ENCODE measurements at regions not wholly inside any gene's neighbourhood (a gene's known extent, or its start where the extent isn't known, plus 50 kb on each side); places are given as distances from the start of the nearest gene placed in this dataset.

- Histone ChIP-seq H3K36me3 (no peaks in the 10 kb centered on the region), H3K4me3 (no peak overlapping the region), H3K27ac (no peak overlapping the region), H3K4me1 (ENCODE audit: low read depth) (no peaks in the 10 kb centered on the region), H3K27me3 (no peaks in the 10 kb centered on the region), H3K9me3 (ENCODE audit: low read depth) (no peaks in the 10 kb centered on the region)
- no peak for TF ChIP-seq CTCF (IDR thresholded peaks at IDR 0.05; ENCODE audit: low read depth, low read length)
- DNase-seq (ENCODE audit: low read depth in 1 of 2, low spot score in 1 of 2), result no peak
Measured at GRCh38 chrX:39536211-39536610, 561.5 kb downstream of the BCOR start.

GRCh38 chrX:39541881-39542280 lies 555.9 kb downstream of the BCOR start:
- no peaks in the 10 kb centered on the region for H3K36me3 ChIP-seq
- no peak overlapping the region for H3K4me3 ChIP-seq
- H3K27me3 ChIP-seq, result no peaks in the 10 kb centered on the region
- no peaks in the 10 kb centered on the region for H3K9me3 ChIP-seq (ENCODE audit: low read depth)
- H3K27ac ChIP-seq, result no peak overlapping the region
- DNase-seq (ENCODE audit: low read depth in 1 of 2, low spot score in 1 of 2), result no peak
- no peak for TF ChIP-seq CTCF (IDR thresholded peaks at IDR 0.05; ENCODE audit: low read depth, low read length)
- H3K4me1 ChIP-seq (ENCODE audit: low read depth), result peaks cover 4% of the 10 kb centered on the region

- TF ChIP-seq CTCF (IDR thresholded peaks at IDR 0.05; ENCODE audit: low read depth, low read length), result no peak
- no peaks in the 10 kb centered on the region for H3K9me3 ChIP-seq (ENCODE audit: low read depth)
- no peaks in the 10 kb centered on the region for H3K27me3 ChIP-seq
- no peak overlapping the region for H3K27ac ChIP-seq
- H3K36me3 ChIP-seq, result no peaks in the 10 kb centered on the region
- H3K4me1 ChIP-seq (ENCODE audit: low read depth), result peaks cover 4% of the 10 kb centered on the region
- DNase-seq (ENCODE audit: low read depth in 1 of 2, low spot score in 1 of 2), result no peak
- H3K4me3 ChIP-seq, result no peak overlapping the region
Measured at GRCh38 chrX:39542316-39542715, 555.4 kb downstream of the BCOR start.

GRCh38 chrX:39550795-39551361 lies 546.9 kb downstream of the BCOR start:
- Histone ChIP-seq H3K27ac (no peak overlapping the region), H3K27me3 (no peaks in the 10 kb centered on the region), H3K36me3 (no peaks in the 10 kb centered on the region), H3K4me3 (no peak overlapping the region), H3K9me3 (ENCODE audit: low read depth) (no peaks in the 10 kb centered on the region), H3K4me1 (ENCODE audit: low read depth) (no peaks in the 10 kb centered on the region)
- TF ChIP-seq CTCF (IDR thresholded peaks at IDR 0.05; ENCODE audit: low read depth, low read length), result no peak
- no peak for DNase-seq (ENCODE audit: low read depth in 1 of 2, low spot score in 1 of 2)

- Histone ChIP-seq H3K4me3 (no peak overlapping the region), H3K27ac (no peak overlapping the region), H3K36me3 (no peaks in the 10 kb centered on the region), H3K27me3 (no peaks in the 10 kb centered on the region), H3K9me3 (ENCODE audit: low read depth) (no peaks in the 10 kb centered on the region), H3K4me1 (ENCODE audit: low read depth) (no peaks in the 10 kb centered on the region)
- DNase-seq (ENCODE audit: low read depth in 1 of 2, low spot score in 1 of 2), result no peak
- no peak for TF ChIP-seq CTCF (IDR thresholded peaks at IDR 0.05; ENCODE audit: low read depth, low read length)
Measured at GRCh38 chrX:39551762-39552161, 546.0 kb downstream of the BCOR start.

GRCh38 chrX:39555431-39555830 lies 542.3 kb downstream of the BCOR start:
- no peak for DNase-seq (ENCODE audit: low read depth in 1 of 2, low spot score in 1 of 2)
- Histone ChIP-seq H3K4me1 (ENCODE audit: low read depth) (no peaks in the 10 kb centered on the region), H3K27me3 (no peaks in the 10 kb centered on the region), H3K36me3 (no peaks in the 10 kb centered on the region), H3K4me3 (no peak overlapping the region), H3K27ac (no peak overlapping the region), H3K9me3 (ENCODE audit: low read depth) (no peaks in the 10 kb centered on the region)
- TF ChIP-seq CTCF (IDR thresholded peaks at IDR 0.05; ENCODE audit: low read depth, low read length), result no peak
